ENCODE measurements at regions not wholly inside any gene's neighbourhood (a gene's known extent, or its start where the extent isn't known, plus 50 kb on each side); places are given as distances from the start of the nearest gene placed in this dataset.
"Not testable (repeated sequence)": the region's sequence is repeated elsewhere in the genome, so short reads cannot be mapped to it uniquely, and the experiment has no call there.

- DNase-seq = no peak
Observed at GRCh38 chr5:126046846-126047571, 376.2 kb upstream of the GRAMD2B start.

- no peak for DNase-seq
Observed at GRCh38 chr5:126052120-126052519, 371.1 kb upstream of the GRAMD2B start.

GRCh38 chr5:126052791-126053190 is 370.4 kb upstream of the GRAMD2B start:
- no peak for DNase-seq

GRCh38 chr5:126053630-126054029 is 369.6 kb upstream of the GRAMD2B start:
- DNase-seq = peak; percentile 3 to 66

GRCh38 chr5:126054577-126055347 is 368.4 kb upstream of the GRAMD2B start:
- peak; percentile 72 to 96 for DNase-seq

GRCh38 chr5:126055348-126055729 is 367.9 kb upstream of the GRAMD2B start:
- peak; percentile 49 to 88 for DNase-seq

GRCh38 chr5:126056352-126056751 is 366.9 kb upstream of the GRAMD2B start:
- DNase-seq = no peak

- DNase-seq = no peak
Observed at GRCh38 chr5:126056851-126057622, 366.2 kb upstream of the GRAMD2B start.

- not testable (repeated sequence) for DNase-seq
Observed at GRCh38 chr5:126058392-126058791, 364.8 kb upstream of the GRAMD2B start.

- DNase-seq = no peak
Observed at GRCh38 chr5:126062398-126063221, 360.6 kb upstream of the GRAMD2B start.

GRCh38 chr5:126065061-126065460 is 358.1 kb upstream of the GRAMD2B start:
- no peak for DNase-seq

GRCh38 chr5:126066836-126067235 is 356.4 kb upstream of the GRAMD2B start:
- DNase-seq = no peak

- DNase-seq = no peak
Observed at GRCh38 chr5:126067404-126067803, 355.8 kb upstream of the GRAMD2B start.

- no peak for DNase-seq
Observed at GRCh38 chr5:126069329-126069728, 353.9 kb upstream of the GRAMD2B start.

- DNase-seq = no peak
Observed at GRCh38 chr5:126070481-126070880, 352.7 kb upstream of the GRAMD2B start.

- no peak for DNase-seq
Observed at GRCh38 chr5:126074538-126074937, 348.7 kb upstream of the GRAMD2B start.

- DNase-seq = no peak
Observed at GRCh38 chr5:126079266-126079665, 343.9 kb upstream of the GRAMD2B start.

- DNase-seq = no peak
Observed at GRCh38 chr5:126081209-126081608, 342.0 kb upstream of the GRAMD2B start.

GRCh38 chr5:126093041-126093440 is 330.2 kb upstream of the GRAMD2B start:
- DNase-seq = no peak

GRCh38 chr5:126093718-126094117 is 329.5 kb upstream of the GRAMD2B start:
- DNase-seq = no peak

- DNase-seq = no peak
Observed at GRCh38 chr5:126094991-126095390, 328.2 kb upstream of the GRAMD2B start.

- DNase-seq = no peak
Observed at GRCh38 chr5:126096442-126097006, 326.7 kb upstream of the GRAMD2B start.
